ENCODE measurements at regions not wholly inside any gene's neighbourhood (a gene's known extent, or its start where the extent isn't known, plus 50 kb on each side); places are given as distances from the start of the nearest gene placed in this dataset.

DNA sequence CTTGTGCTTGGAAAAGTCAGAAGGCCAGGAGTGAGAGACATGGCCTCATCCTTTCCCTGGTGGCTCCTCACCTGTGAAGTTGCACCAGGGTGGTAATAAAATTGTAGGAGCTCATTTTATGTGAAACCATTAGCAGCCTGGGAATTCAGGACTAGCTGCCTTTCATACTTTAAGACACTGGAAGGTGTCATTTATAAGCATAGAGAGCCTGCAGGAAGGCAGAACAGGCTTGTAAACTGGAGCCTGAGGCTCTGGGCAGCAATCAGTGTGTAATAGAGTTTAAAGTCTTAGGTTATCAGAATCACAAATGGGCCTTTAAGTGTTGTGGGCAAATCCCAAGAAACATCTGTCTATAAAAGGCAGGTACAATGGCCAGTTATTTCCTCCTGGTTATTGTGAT, 127.2 kb downstream of the TM9SF2 start:
- FAIRE-seq: no peak
- no peak for TF ChIP-seq EZH2 (IDR thresholded peaks at IDR 0.05; ENCODE audit: low read length)
- TF ChIP-seq, protein P1, sequence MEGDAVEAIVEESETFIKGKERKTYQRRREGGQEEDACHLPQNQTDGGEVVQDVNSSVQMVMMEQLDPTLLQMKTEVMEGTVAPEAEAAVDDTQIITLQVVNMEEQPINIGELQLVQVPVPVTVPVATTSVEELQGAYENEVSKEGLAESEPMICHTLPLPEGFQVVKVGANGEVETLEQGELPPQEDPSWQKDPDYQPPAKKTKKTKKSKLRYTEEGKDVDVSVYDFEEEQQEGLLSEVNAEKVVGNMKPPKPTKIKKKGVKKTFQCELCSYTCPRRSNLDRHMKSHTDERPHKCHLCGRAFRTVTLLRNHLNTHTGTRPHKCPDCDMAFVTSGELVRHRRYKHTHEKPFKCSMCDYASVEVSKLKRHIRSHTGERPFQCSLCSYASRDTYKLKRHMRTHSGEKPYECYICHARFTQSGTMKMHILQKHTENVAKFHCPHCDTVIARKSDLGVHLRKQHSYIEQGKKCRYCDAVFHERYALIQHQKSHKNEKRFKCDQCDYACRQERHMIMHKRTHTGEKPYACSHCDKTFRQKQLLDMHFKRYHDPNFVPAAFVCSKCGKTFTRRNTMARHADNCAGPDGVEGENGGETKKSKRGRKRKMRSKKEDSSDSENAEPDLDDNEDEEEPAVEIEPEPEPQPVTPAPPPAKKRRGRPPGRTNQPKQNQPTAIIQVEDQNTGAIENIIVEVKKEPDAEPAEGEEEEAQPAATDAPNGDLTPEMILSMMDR (optimal IDR thresholded peaks at IDR 0.05 in 1 of 3, IDR thresholded peaks at IDR 0.05 in 1 of 3, conservative IDR thresholded peaks at IDR 0.05 in 1 of 3; ENCODE audit: extremely low read depth in 1 of 3, insufficient read depth in 2 of 3, low read length in 3 of 3): no peak
- no peak overlapping the region for H2AFZ ChIP-seq (ENCODE audit: control insufficient read depth, low read length)

DNA sequence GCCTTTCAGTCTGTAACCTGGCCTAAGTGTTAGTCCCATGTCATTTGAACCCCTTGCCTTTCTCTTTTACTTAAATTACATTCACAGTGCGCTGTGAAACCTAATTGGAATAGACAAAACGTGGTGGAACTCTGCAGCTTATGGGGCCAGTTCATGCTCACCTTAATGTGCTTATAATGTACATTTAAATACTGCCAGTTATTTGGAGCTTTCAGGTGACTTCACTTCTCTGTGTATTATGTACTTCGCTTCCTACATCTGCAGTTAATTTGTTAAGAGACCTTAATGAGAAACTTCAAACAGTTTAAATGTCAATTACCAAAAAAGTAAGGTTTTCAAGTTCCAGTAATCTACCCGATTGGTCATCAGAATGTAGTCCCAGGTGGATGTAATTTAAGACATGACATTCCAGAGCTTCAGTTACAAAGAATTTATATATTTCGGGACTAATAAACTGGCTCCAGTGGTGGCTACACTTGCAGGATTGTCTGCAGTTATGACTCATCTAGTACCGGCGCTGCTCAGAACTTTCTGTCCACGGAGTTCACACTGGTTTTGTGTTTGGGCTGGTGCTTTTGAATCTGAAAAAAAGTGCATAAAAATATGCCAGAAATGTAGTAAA, 125.3 kb downstream of the TM9SF2 start:
- Histone ChIP-seq H3K9me1 (ENCODE audit: control insufficient read depth, extremely low read depth, insufficient read depth, low read length) (no peaks in the 10 kb centered on the region), H3K36me3 (ENCODE audit: control insufficient read depth in 2 of 2, extremely low read depth in 1 of 2, insufficient read depth in 2 of 2, low read length in 2 of 2) (no peaks in the 10 kb centered on the region), H3K4me3 (ENCODE audit: control insufficient read depth in 2 of 3, extremely low read depth in 1 of 3, insufficient read depth in 2 of 3, low read depth in 1 of 3, low read length in 3 of 3) (no peak overlapping the region), H3K27me3 (ENCODE audit: control insufficient read depth, extremely low read depth, insufficient read depth, low read length) (no peaks in the 10 kb centered on the region), H2AFZ (ENCODE audit: control insufficient read depth, low read length) (no peak overlapping the region), H4K20me1 (ENCODE audit: control insufficient read depth, extremely low read depth, insufficient read depth, low read length) (no peaks in the 10 kb centered on the region), H3K79me2 (ENCODE audit: control insufficient read depth, insufficient read depth, low read length) (no peaks in the 10 kb centered on the region), H3K9ac (ENCODE audit: control insufficient read depth, extremely low read depth, insufficient read depth, low read length) (no peak overlapping the region), H3K27ac (ENCODE audit: control insufficient read depth, insufficient read depth, low read length) (no peak overlapping the region), H3K4me2 (ENCODE audit: control insufficient read depth, extremely low read depth, insufficient read depth, low read depth, low read length) (no peak overlapping the region), H3K4me1 (ENCODE audit: control insufficient read depth, extremely low read depth, insufficient read depth, low read length) (no peaks in the 10 kb centered on the region), H3K9me3 (ENCODE audit: control insufficient read depth, low read depth, low read length) (no peaks in the 10 kb centered on the region)
- FAIRE-seq (no peak), DNase-seq (ENCODE audit: low read depth, low spot score) (no peak)
- dilution Hi-C loops (cut with MboI; ENCODE audit: extremely low pct_ligation_motif_present, low sequenced_read_pairs): no loop called here
- TF ChIP-seq EZH2 (IDR thresholded peaks at IDR 0.05; ENCODE audit: low read length): no peak
- TF ChIP-seq, protein P1 (optimal IDR thresholded peaks at IDR 0.05 in 1 of 3, IDR thresholded peaks at IDR 0.05 in 1 of 3, conservative IDR thresholded peaks at IDR 0.05 in 1 of 3; ENCODE audit: extremely low read depth in 1 of 3, insufficient read depth in 2 of 3, low read length in 3 of 3): no peak

More for the DNA sequence above, 127.2 kb downstream of the TM9SF2 start:
- DNase-seq (ENCODE audit: low read depth, low spot score): no peak
- H4K20me1 ChIP-seq (ENCODE audit: control insufficient read depth, extremely low read depth, insufficient read depth, low read length): no peaks in the 10 kb centered on the region
- no peaks in the 10 kb centered on the region for H3K36me3 ChIP-seq (ENCODE audit: control insufficient read depth in 2 of 2, extremely low read depth in 1 of 2, insufficient read depth in 2 of 2, low read length in 2 of 2)
- H3K9me3 ChIP-seq (ENCODE audit: control insufficient read depth, low read depth, low read length): no peaks in the 10 kb centered on the region
- H3K27ac ChIP-seq (ENCODE audit: control insufficient read depth, insufficient read depth, low read length): no peak overlapping the region
- no peaks in the 10 kb centered on the region for H3K4me1 ChIP-seq (ENCODE audit: control insufficient read depth, extremely low read depth, insufficient read depth, low read length)
- dilution Hi-C loops (cut with MboI; ENCODE audit: extremely low pct_ligation_motif_present, low sequenced_read_pairs): no loop called here
- H3K4me2 ChIP-seq (ENCODE audit: control insufficient read depth, extremely low read depth, insufficient read depth, low read depth, low read length): no peak overlapping the region
- no peaks in the 10 kb centered on the region for H3K79me2 ChIP-seq (ENCODE audit: control insufficient read depth, insufficient read depth, low read length)
- H3K9ac ChIP-seq (ENCODE audit: control insufficient read depth, extremely low read depth, insufficient read depth, low read length): no peak overlapping the region
- H3K9me1 ChIP-seq (ENCODE audit: control insufficient read depth, extremely low read depth, insufficient read depth, low read length): no peaks in the 10 kb centered on the region
- no peak overlapping the region for H3K4me3 ChIP-seq (ENCODE audit: control insufficient read depth in 2 of 3, extremely low read depth in 1 of 3, insufficient read depth in 2 of 3, low read depth in 1 of 3, low read length in 3 of 3)
- no peaks in the 10 kb centered on the region for H3K27me3 ChIP-seq (ENCODE audit: control insufficient read depth, extremely low read depth, insufficient read depth, low read length)
